NCI-H2227 treated with DMSO at 0.1 percent for 48 hours (cell line): ENCODE measurements at regions not wholly inside any gene's neighbourhood (a gene's known extent, or its start where the extent isn't known, plus 50 kb on each side); places are given as distances from the start of the nearest gene placed in this dataset.
"Not testable (repeated sequence)": the region's sequence is repeated elsewhere in the genome, so short reads cannot be mapped to it uniquely, and the experiment has no call there.

ENCODE experiments used
- DNase-seq: peaks from one replicate; lab custom pipeline; 2025; lab: John Stamatoyannopoulos, UW

GRCh38 chr1:239930686-239931262, 160.9 kb upstream of the FMN2 start:
- DNase-seq, result no peak

GRCh38 chr1:239931341-239931740, 160.3 kb upstream of the FMN2 start:
- no peak for DNase-seq

GRCh38 chr1:239939602-239940001, 152.1 kb upstream of the FMN2 start:
- no peak for DNase-seq

GRCh38 chr1:239943761-239944160, 147.9 kb upstream of the FMN2 start:
- no peak for DNase-seq

GRCh38 chr1:239944666-239945065, 147.0 kb upstream of the FMN2 start:
- no peak for DNase-seq

GRCh38 chr1:239947801-239948200, 143.9 kb upstream of the FMN2 start:
- no peak for DNase-seq

- DNase-seq, result peak; percentile 59
Measured at GRCh38 chr1:239951511-239952140, 140.1 kb upstream of the FMN2 start.

- no peak for DNase-seq
Measured at GRCh38 chr1:239952348-239953308, 139.1 kb upstream of the FMN2 start.

GRCh38 chr1:239954836-239955235, 136.8 kb upstream of the FMN2 start:
- no peak for DNase-seq

GRCh38 chr1:239955431-239955830, 136.3 kb upstream of the FMN2 start:
- DNase-seq, result no peak

GRCh38 chr1:239956263-239956662, 135.4 kb upstream of the FMN2 start:
- DNase-seq, result no peak

- DNase-seq, result no peak
Measured at GRCh38 chr1:239958063-239958462, 133.6 kb upstream of the FMN2 start.

- no peak for DNase-seq
Measured at GRCh38 chr1:239960366-239960765, 131.3 kb upstream of the FMN2 start.

- DNase-seq, result no peak
Measured at GRCh38 chr1:239963856-239964255, 127.8 kb upstream of the FMN2 start.

GRCh38 chr1:239976130-239976968, 115.3 kb upstream of the FMN2 start:
- peak; percentile 36 for DNase-seq

GRCh38 chr1:239977416-239977815, 114.3 kb upstream of the FMN2 start:
- DNase-seq, result no peak

GRCh38 chr1:239979456-239979855, 112.2 kb upstream of the FMN2 start:
- DNase-seq, result no peak

GRCh38 chr1:239982762-239983161, 108.9 kb upstream of the FMN2 start:
- DNase-seq, result no peak

GRCh38 chr1:239985044-239985443, 106.6 kb upstream of the FMN2 start:
- no peak for DNase-seq

- peak; percentile 21 for DNase-seq
Measured at GRCh38 chr1:239987103-239987745, 104.5 kb upstream of the FMN2 start.

GRCh38 chr1:239989990-239990389, 101.7 kb upstream of the FMN2 start:
- no peak for DNase-seq

GRCh38 chr1:239992566-239992965, 99.1 kb upstream of the FMN2 start:
- not testable (repeated sequence) for DNase-seq
